ENCODE measurements at regions not wholly inside any gene's neighbourhood (a gene's known extent, or its start where the extent isn't known, plus 50 kb on each side); places are given as distances from the start of the nearest gene placed in this dataset.

DNA sequence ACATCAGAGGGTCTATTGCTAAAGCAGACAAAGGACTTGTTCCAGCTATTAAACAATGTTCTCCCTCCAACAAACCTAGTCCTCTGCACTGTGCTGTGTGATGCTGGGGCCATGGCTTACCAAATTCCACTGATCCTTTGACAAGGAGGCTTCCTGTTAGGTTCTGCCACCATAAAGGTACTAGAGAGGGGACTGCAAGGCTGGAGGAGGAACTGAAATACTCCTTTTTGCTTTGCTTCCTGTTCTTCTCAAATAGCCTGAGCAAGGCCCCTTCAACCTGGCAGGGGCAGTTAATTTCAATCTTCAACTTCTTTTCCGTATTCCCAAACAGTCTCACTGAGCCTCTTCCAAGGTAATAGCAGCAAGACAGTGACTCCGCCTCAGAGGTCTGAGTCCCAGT is 286.4 kb upstream of the IRAK1BP1 start:
- TF ChIP-seq EP300 (IDR thresholded peaks at IDR 0.05) = no peak
- no peak for TF ChIP-seq CTCF (IDR thresholded peaks at IDR 0.05)

All from suprapubic skin (tissue), 3 donors.